ENCODE measurements at regions not wholly inside any gene's neighbourhood (a gene's known extent, or its start where the extent isn't known, plus 50 kb on each side); places are given as distances from the start of the nearest gene placed in this dataset.

- Histone ChIP-seq H3K4me2 (no peak overlapping the region), H3K4me3 (no peak overlapping the region), H3K9me3 (ENCODE audit: insufficient read depth, low read depth) (no peaks in the 10 kb centered on the region), H3K36me3 (ENCODE audit: low read depth) (no peaks in the 10 kb centered on the region), H3K27ac (no peak overlapping the region), H2AFZ (no peak overlapping the region), H3K9me2 (ENCODE audit: insufficient read depth) (no peaks in the 10 kb centered on the region), H4K20me1 (ENCODE audit: insufficient read depth) (no peaks in the 10 kb centered on the region), H3F3A (ENCODE audit: insufficient read depth, low read depth) (no peaks in the 10 kb centered on the region), H3K79me2 (ENCODE audit: low read depth) (no peaks in the 10 kb centered on the region), H3K4me1 (replicated peaks; ENCODE audit: insufficient read depth) (no peaks in the 10 kb centered on the region), H3K27me3 (ENCODE audit: insufficient read depth, low read depth) (no peaks in the 10 kb centered on the region; the same call in 1 of the 2 replicates)
- DNase-seq = no peak
- BruUV-seq (replicated peaks) = no TSS peak
- ChIA-PET POLR2A (ENCODE audit: unreplicated experiment) (no interaction called here), CTCF (no interaction called here)
- intact Hi-C loops (cut with micrococcal nuclease; ENCODE audit: unreplicated experiment) = no loop called here
- TF ChIP-seq CTCF (conservative IDR thresholded peaks at IDR 0.05) = no peak
- TF ChIP-seq EZH2 (IDR thresholded peaks at IDR 0.05; ENCODE audit: low read depth) = no peak
Observed at GRCh38 chr2:122575076-122575475, 819.6 kb downstream of the TSN start.

- BruUV-seq (replicated peaks) = no TSS peak
Observed at GRCh38 chr2:122583159-122583917, 827.9 kb downstream of the TSN start.

GRCh38 chr2:122590524-122590923 is 835.1 kb downstream of the TSN start:
- H3K36me3 ChIP-seq (ENCODE audit: low read depth) = no peaks in the 10 kb centered on the region
- no peaks in the 10 kb centered on the region for H3K9me2 ChIP-seq (ENCODE audit: insufficient read depth)
- no peak overlapping the region for H3K4me2 ChIP-seq
- no peak overlapping the region for H3K4me3 ChIP-seq
- H3K27me3 ChIP-seq (ENCODE audit: insufficient read depth, low read depth) = no peaks in the 10 kb centered on the region
- H3K4me1 ChIP-seq (replicated peaks; ENCODE audit: insufficient read depth) = no peaks in the 10 kb centered on the region
- H4K20me1 ChIP-seq (ENCODE audit: insufficient read depth) = no peaks in the 10 kb centered on the region
- no peak for DNase-seq
- intact Hi-C loops (cut with micrococcal nuclease; ENCODE audit: unreplicated experiment) = no loop called here
- H3F3A ChIP-seq (ENCODE audit: insufficient read depth, low read depth) = no peaks in the 10 kb centered on the region
- TF ChIP-seq EZH2 (IDR thresholded peaks at IDR 0.05; ENCODE audit: low read depth) (no peak), CTCF (conservative IDR thresholded peaks at IDR 0.05) (no peak)
- POLR2A ChIA-PET (ENCODE audit: unreplicated experiment) = no interaction called here
- no peaks in the 10 kb centered on the region for H3K79me2 ChIP-seq (ENCODE audit: low read depth)
- BruUV-seq (replicated peaks) = no TSS peak
- H3K9me3 ChIP-seq (ENCODE audit: insufficient read depth, low read depth) = no peaks in the 10 kb centered on the region
- no peak overlapping the region for H3K27ac ChIP-seq
- CTCF ChIA-PET = no interaction called here
- H2AFZ ChIP-seq = no peak overlapping the region

More at GRCh38 chr2:122583159-122583917, 827.9 kb downstream of the TSN start:
- no peaks in the 10 kb centered on the region for H3K4me1 ChIP-seq (replicated peaks; ENCODE audit: insufficient read depth)
- no peaks in the 10 kb centered on the region for H3K9me3 ChIP-seq (ENCODE audit: insufficient read depth, low read depth)
- DNase-seq = no peak
- no peaks in the 10 kb centered on the region for H3F3A ChIP-seq (ENCODE audit: insufficient read depth, low read depth)
- TF ChIP-seq CTCF (conservative IDR thresholded peaks at IDR 0.05) = no peak
- no peak for TF ChIP-seq EZH2 (IDR thresholded peaks at IDR 0.05; ENCODE audit: low read depth)
- no peaks in the 10 kb centered on the region for H3K27me3 ChIP-seq (ENCODE audit: insufficient read depth, low read depth)
- no peaks in the 10 kb centered on the region for H3K36me3 ChIP-seq (ENCODE audit: low read depth)
- no peak overlapping the region for H2AFZ ChIP-seq
- POLR2A ChIA-PET (ENCODE audit: unreplicated experiment) = no interaction called here
- no peaks in the 10 kb centered on the region for H4K20me1 ChIP-seq (ENCODE audit: insufficient read depth)
- no peak overlapping the region for H3K27ac ChIP-seq
- no peaks in the 10 kb centered on the region for H3K9me2 ChIP-seq (ENCODE audit: insufficient read depth)
- CTCF ChIA-PET = no interaction called here
- intact Hi-C loops (cut with micrococcal nuclease; ENCODE audit: unreplicated experiment) = no loop called here
- H3K79me2 ChIP-seq (ENCODE audit: low read depth) = no peaks in the 10 kb centered on the region
- H3K4me2 ChIP-seq = no peak overlapping the region
- no peak overlapping the region for H3K4me3 ChIP-seq

Data from PC-9 (cell line).